ENCODE measurements at regions not wholly inside any gene's neighbourhood (a gene's known extent, or its start where the extent isn't known, plus 50 kb on each side); places are given as distances from the start of the nearest gene placed in this dataset.

DNA sequence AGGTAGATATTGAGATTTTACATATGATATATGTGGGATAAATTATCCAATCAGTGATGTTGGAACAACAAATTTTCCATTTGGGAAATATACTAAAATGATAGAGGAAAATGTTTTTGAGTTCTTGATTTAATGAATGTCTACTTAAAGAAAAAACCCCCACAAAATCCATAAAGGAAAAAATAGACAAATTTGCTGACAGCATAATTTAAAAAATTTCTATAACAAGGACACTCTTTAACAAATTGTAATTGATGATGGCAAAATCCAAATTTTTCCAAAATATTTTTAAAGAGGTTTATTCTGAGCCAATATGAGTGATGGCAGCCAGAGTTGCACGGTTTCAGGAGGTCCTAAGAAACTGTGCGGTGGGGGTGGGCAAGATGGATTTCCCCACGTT is 51.9 kb upstream of the RHOU start:
- no peak overlapping the region for H3K4me2 ChIP-seq (ENCODE audit: low read length)
- H2AFZ ChIP-seq = no peak overlapping the region

GRCh38 chr1:228684607-228685006 is 50.7 kb upstream of the RHOU start:
- no peak overlapping the region for H3K4me3 ChIP-seq (ENCODE audit: low read depth, low read length)
- H3K27me3 ChIP-seq (ENCODE audit: control insufficient read depth, insufficient read depth, low read length) = no peaks in the 10 kb centered on the region
- TF ChIP-seq, protein P1, sequence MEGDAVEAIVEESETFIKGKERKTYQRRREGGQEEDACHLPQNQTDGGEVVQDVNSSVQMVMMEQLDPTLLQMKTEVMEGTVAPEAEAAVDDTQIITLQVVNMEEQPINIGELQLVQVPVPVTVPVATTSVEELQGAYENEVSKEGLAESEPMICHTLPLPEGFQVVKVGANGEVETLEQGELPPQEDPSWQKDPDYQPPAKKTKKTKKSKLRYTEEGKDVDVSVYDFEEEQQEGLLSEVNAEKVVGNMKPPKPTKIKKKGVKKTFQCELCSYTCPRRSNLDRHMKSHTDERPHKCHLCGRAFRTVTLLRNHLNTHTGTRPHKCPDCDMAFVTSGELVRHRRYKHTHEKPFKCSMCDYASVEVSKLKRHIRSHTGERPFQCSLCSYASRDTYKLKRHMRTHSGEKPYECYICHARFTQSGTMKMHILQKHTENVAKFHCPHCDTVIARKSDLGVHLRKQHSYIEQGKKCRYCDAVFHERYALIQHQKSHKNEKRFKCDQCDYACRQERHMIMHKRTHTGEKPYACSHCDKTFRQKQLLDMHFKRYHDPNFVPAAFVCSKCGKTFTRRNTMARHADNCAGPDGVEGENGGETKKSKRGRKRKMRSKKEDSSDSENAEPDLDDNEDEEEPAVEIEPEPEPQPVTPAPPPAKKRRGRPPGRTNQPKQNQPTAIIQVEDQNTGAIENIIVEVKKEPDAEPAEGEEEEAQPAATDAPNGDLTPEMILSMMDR (IDR thresholded peaks at IDR 0.05) = no peak
- H2AFZ ChIP-seq = no peak overlapping the region
- no peaks in the 10 kb centered on the region for H3K9me3 ChIP-seq (ENCODE audit: control insufficient read depth, low read length)
- no peak overlapping the region for H3K9ac ChIP-seq
- H3K79me2 ChIP-seq = no peaks in the 10 kb centered on the region
- no peaks in the 10 kb centered on the region for H3K36me3 ChIP-seq (ENCODE audit: control insufficient read depth, insufficient read depth, low read length)
- no peak overlapping the region for H3K27ac ChIP-seq
- no peak overlapping the region for H3K4me2 ChIP-seq (ENCODE audit: low read length)
- no peaks in the 10 kb centered on the region for H3K4me1 ChIP-seq

More for the DNA sequence above, 51.9 kb upstream of the RHOU start:
- Histone ChIP-seq H3K4me1 (no peaks in the 10 kb centered on the region), H3K4me3 (ENCODE audit: low read depth, low read length) (no peak overlapping the region), H3K27ac (no peak overlapping the region), H3K36me3 (ENCODE audit: control insufficient read depth, insufficient read depth, low read length) (no peaks in the 10 kb centered on the region), H3K27me3 (ENCODE audit: control insufficient read depth, insufficient read depth, low read length) (no peaks in the 10 kb centered on the region), H3K9me3 (ENCODE audit: control insufficient read depth, low read length) (no peaks in the 10 kb centered on the region), H3K79me2 (no peaks in the 10 kb centered on the region), H3K9ac (no peak overlapping the region)
- TF ChIP-seq, protein P1 (IDR thresholded peaks at IDR 0.05) = no peak

GRCh38 chr1:228685081-228685660 is 50.1 kb upstream of the RHOU start:
- no peaks in the 10 kb centered on the region for H3K27me3 ChIP-seq (ENCODE audit: control insufficient read depth, insufficient read depth, low read length)
- no peak overlapping the region for H3K9ac ChIP-seq
- no peaks in the 10 kb centered on the region for H3K36me3 ChIP-seq (ENCODE audit: control insufficient read depth, insufficient read depth, low read length)
- H3K79me2 ChIP-seq = no peaks in the 10 kb centered on the region
- no peak overlapping the region for H3K4me3 ChIP-seq (ENCODE audit: low read depth, low read length)
- H3K9me3 ChIP-seq (ENCODE audit: control insufficient read depth, low read length) = no peaks in the 10 kb centered on the region
- no peaks in the 10 kb centered on the region for H3K4me1 ChIP-seq
- H3K4me2 ChIP-seq (ENCODE audit: low read length) = no peak overlapping the region
- TF ChIP-seq, protein P1 (IDR thresholded peaks at IDR 0.05) = no peak
- no peak overlapping the region for H2AFZ ChIP-seq
- no peak overlapping the region for H3K27ac ChIP-seq
